HG03520 (cell line): ENCODE measurements at regions not wholly inside any gene's neighbourhood (a gene's known extent, or its start where the extent isn't known, plus 50 kb on each side); places are given as distances from the start of the nearest gene placed in this dataset.

ENCODE experiments used
- ATAC-seq: cut with Tn5 transposase; IDR thresholded peaks from one replicate; pipeline ENCODE4 v1.9.1; 2021; ENCODE audit warnings: mild to moderate bottlenecking, moderate library complexity; ENCODE audit not compliant: unreplicated experiment

- ATAC-seq: no peak
Measured at GRCh38 chr6:114592506-114592905, 249.7 kb upstream of the HS3ST5 start.

GRCh38 chr6:114588726-114589125 lies 245.9 kb upstream of the HS3ST5 start:
- no peak for ATAC-seq

- no peak for ATAC-seq
Measured at GRCh38 chr6:114586298-114586697, 243.5 kb upstream of the HS3ST5 start.

GRCh38 chr6:114581293-114581692 lies 238.5 kb upstream of the HS3ST5 start:
- no peak for ATAC-seq

- ATAC-seq: no peak
Measured at GRCh38 chr6:114580882-114581281, 238.1 kb upstream of the HS3ST5 start.

GRCh38 chr6:114579486-114579885 lies 236.7 kb upstream of the HS3ST5 start:
- no peak for ATAC-seq

GRCh38 chr6:114577109-114577508 lies 234.3 kb upstream of the HS3ST5 start:
- no peak for ATAC-seq

- no peak for ATAC-seq
Measured at GRCh38 chr6:114576330-114576729, 233.5 kb upstream of the HS3ST5 start.

- no peak for ATAC-seq
Measured at GRCh38 chr6:114569669-114570068, 226.8 kb upstream of the HS3ST5 start.

- no peak for ATAC-seq
Measured at GRCh38 chr6:114564302-114564933, 221.6 kb upstream of the HS3ST5 start.

GRCh38 chr6:114559419-114559818 lies 216.6 kb upstream of the HS3ST5 start:
- ATAC-seq: no peak

GRCh38 chr6:114558153-114558552 lies 215.3 kb upstream of the HS3ST5 start:
- ATAC-seq: no peak

- no peak for ATAC-seq
Measured at GRCh38 chr6:114556846-114557488, 214.1 kb upstream of the HS3ST5 start.

GRCh38 chr6:114550316-114550715 lies 207.5 kb upstream of the HS3ST5 start:
- ATAC-seq: no peak

- no peak for ATAC-seq
Measured at GRCh38 chr6:114543696-114544095, 200.9 kb upstream of the HS3ST5 start.

GRCh38 chr6:114541794-114542193 lies 199.0 kb upstream of the HS3ST5 start:
- ATAC-seq: no peak

GRCh38 chr6:114537977-114538376 lies 195.2 kb upstream of the HS3ST5 start:
- no peak for ATAC-seq

- no peak for ATAC-seq
Measured at GRCh38 chr6:114534813-114535212, 192.0 kb upstream of the HS3ST5 start.

GRCh38 chr6:114524081-114524480 lies 181.3 kb upstream of the HS3ST5 start:
- ATAC-seq: no peak

GRCh38 chr6:114523508-114523907 lies 180.7 kb upstream of the HS3ST5 start:
- no peak for ATAC-seq

- ATAC-seq: no peak
Measured at GRCh38 chr6:114521926-114522325, 179.1 kb upstream of the HS3ST5 start.

GRCh38 chr6:114520976-114521375 lies 178.2 kb upstream of the HS3ST5 start:
- ATAC-seq: no peak

GRCh38 chr6:114514170-114514569 lies 171.3 kb upstream of the HS3ST5 start:
- no peak for ATAC-seq
